ENCODE measurements at regions not wholly inside any gene's neighbourhood (a gene's known extent, or its start where the extent isn't known, plus 50 kb on each side); places are given as distances from the start of the nearest gene placed in this dataset.

- no peak for TF ChIP-seq CTCF (IDR thresholded peaks at IDR 0.05)
- DNase-seq (ENCODE audit: low spot score): no peak
- H3K4me3 ChIP-seq: no peak overlapping the region
- H3K27ac ChIP-seq: no peak overlapping the region
Measured at GRCh38 chr2:107276034-107276433, 390.1 kb upstream of the ST6GAL2 start.

- DNase-seq (ENCODE audit: low spot score): no peak
- Histone ChIP-seq H3K4me3 (no peak overlapping the region), H3K27ac (no peak overlapping the region)
- TF ChIP-seq CTCF (IDR thresholded peaks at IDR 0.05): no peak
Measured at GRCh38 chr2:107278672-107279071, 392.7 kb upstream of the ST6GAL2 start.

GRCh38 chr2:107281637-107282036 is 395.7 kb upstream of the ST6GAL2 start:
- no peak overlapping the region for H3K4me3 ChIP-seq
- DNase-seq (ENCODE audit: low spot score): no peak
- no peak overlapping the region for H3K27ac ChIP-seq
- no peak for TF ChIP-seq CTCF (IDR thresholded peaks at IDR 0.05)

- Histone ChIP-seq H3K4me3 (no peak overlapping the region), H3K27ac (no peak overlapping the region)
- DNase-seq (ENCODE audit: low spot score): no peak
- no peak for TF ChIP-seq CTCF (IDR thresholded peaks at IDR 0.05)
Measured at GRCh38 chr2:107282135-107282534, 396.2 kb upstream of the ST6GAL2 start.

GRCh38 chr2:107285621-107286299 is 399.8 kb upstream of the ST6GAL2 start:
- Histone ChIP-seq H3K27ac (no peak overlapping the region), H3K4me3 (no peak overlapping the region)
- no peak for DNase-seq (ENCODE audit: low spot score)
- TF ChIP-seq CTCF (IDR thresholded peaks at IDR 0.05): no peak

- Histone ChIP-seq H3K4me3 (no peak overlapping the region), H3K27ac (no peak overlapping the region)
- no peak for TF ChIP-seq CTCF (IDR thresholded peaks at IDR 0.05)
- no peak for DNase-seq (ENCODE audit: low spot score)
Measured at GRCh38 chr2:107290041-107290440, 404.1 kb upstream of the ST6GAL2 start.

- TF ChIP-seq CTCF (IDR thresholded peaks at IDR 0.05): no peak
- H3K27ac ChIP-seq: no peak overlapping the region
- DNase-seq (ENCODE audit: low spot score): no peak
- H3K4me3 ChIP-seq: no peak overlapping the region
Measured at GRCh38 chr2:107303964-107304363, 418.0 kb upstream of the ST6GAL2 start.
